ENCODE measurements at regions not wholly inside any gene's neighbourhood (a gene's known extent, or its start where the extent isn't known, plus 50 kb on each side); places are given as distances from the start of the nearest gene placed in this dataset.
"Not testable (repeated sequence)": the region's sequence is repeated elsewhere in the genome, so short reads cannot be mapped to it uniquely, and the experiment has no call there.

GRCh38 chr6:101114703-101115102 lies 233.6 kb upstream of the ASCC3 start:
- peak; percentile 48 to 66 for DNase-seq

GRCh38 chr6:101116337-101116736 lies 235.2 kb upstream of the ASCC3 start:
- DNase-seq: no peak

GRCh38 chr6:101117393-101118135 lies 236.4 kb upstream of the ASCC3 start:
- no peak for DNase-seq

- DNase-seq: no peak
Observed at GRCh38 chr6:101118136-101118396, 236.9 kb upstream of the ASCC3 start.

GRCh38 chr6:101120747-101121146 lies 239.6 kb upstream of the ASCC3 start:
- no peak for DNase-seq

- no peak for DNase-seq
Observed at GRCh38 chr6:101125380-101125971, 244.3 kb upstream of the ASCC3 start.

GRCh38 chr6:101126501-101126900 lies 245.4 kb upstream of the ASCC3 start:
- DNase-seq: no peak

- no peak for DNase-seq
Observed at GRCh38 chr6:101129851-101130250, 248.7 kb upstream of the ASCC3 start.

GRCh38 chr6:101146389-101146788 lies 247.1 kb upstream of the GRIK2 start:
- DNase-seq: no peak

GRCh38 chr6:101150226-101150625 lies 243.3 kb upstream of the GRIK2 start:
- no peak for DNase-seq

- not testable (repeated sequence) for DNase-seq
Observed at GRCh38 chr6:101157638-101158037, 235.9 kb upstream of the GRIK2 start.

GRCh38 chr6:101163611-101164010 lies 229.9 kb upstream of the GRIK2 start:
- peak; percentile 9 to 62 for DNase-seq

- no peak for DNase-seq
Observed at GRCh38 chr6:101167638-101168037, 225.9 kb upstream of the GRIK2 start.

GRCh38 chr6:101171049-101171448 lies 222.5 kb upstream of the GRIK2 start:
- not testable (repeated sequence) for DNase-seq

GRCh38 chr6:101178748-101179147 lies 214.8 kb upstream of the GRIK2 start:
- DNase-seq: no peak

GRCh38 chr6:101181006-101181405 lies 212.5 kb upstream of the GRIK2 start:
- no peak for DNase-seq

GRCh38 chr6:101188285-101188798 lies 205.2 kb upstream of the GRIK2 start:
- DNase-seq: not testable (repeated sequence)

- DNase-seq: no peak
Observed at GRCh38 chr6:101195588-101195987, 197.9 kb upstream of the GRIK2 start.

GRCh38 chr6:101199441-101199840 lies 194.1 kb upstream of the GRIK2 start:
- DNase-seq: no peak

GRCh38 chr6:101202867-101203374 lies 190.6 kb upstream of the GRIK2 start:
- DNase-seq: no peak

- no peak for DNase-seq
Observed at GRCh38 chr6:101203664-101204063, 189.8 kb upstream of the GRIK2 start.

- DNase-seq: no peak
Observed at GRCh38 chr6:101208152-101208551, 185.4 kb upstream of the GRIK2 start.

- no peak for DNase-seq
Observed at GRCh38 chr6:101212640-101213039, 180.9 kb upstream of the GRIK2 start.

GRCh38 chr6:101222007-101222406 lies 171.5 kb upstream of the GRIK2 start:
- DNase-seq: no peak

GRCh38 chr6:101224751-101225150 lies 168.8 kb upstream of the GRIK2 start:
- DNase-seq: no peak

All from NCI-H2081 (cell line).